ENCODE measurements at regions not wholly inside any gene's neighbourhood (a gene's known extent, or its start where the extent isn't known, plus 50 kb on each side); places are given as distances from the start of the nearest gene placed in this dataset.

- no peak overlapping the region for H3K4me3 ChIP-seq
- 71 to 83% methylated on average over 4 of the region's 4 CpGs for WGBS, 2 donors
- no peaks in the 10 kb centered on the region for H3K36me3 ChIP-seq (replicated peaks in 1 of 2; ENCODE audit: insufficient read depth in 1 of 2, low read depth in 2 of 2)
- H3K4me1 ChIP-seq: no peaks in the 10 kb centered on the region
- no peak for DNase-seq
- intact Hi-C loops (cut with DNase I): no loop called here
- no peak for ATAC-seq
- H3K27ac ChIP-seq: no peak overlapping the region
- no peak for TF ChIP-seq CTCF (IDR thresholded peaks at IDR 0.05)
- no peak for TF ChIP-seq POLR2A (IDR thresholded peaks at IDR 0.05)
- no peaks in the 10 kb centered on the region for H3K27me3 ChIP-seq
- H3K9me3 ChIP-seq: no peaks in the 10 kb centered on the region
Measured at GRCh38 chr3:88452228-88452627, 302.5 kb downstream of the C3orf38 start.

GRCh38 chr3:88460369-88460768 lies 310.6 kb downstream of the C3orf38 start:
- Histone ChIP-seq H3K4me1 (no peaks in the 10 kb centered on the region), H3K36me3 (replicated peaks in 1 of 2; ENCODE audit: insufficient read depth in 1 of 2, low read depth in 2 of 2) (no peaks in the 10 kb centered on the region), H3K4me3 (no peak overlapping the region), H3K9me3 (no peaks in the 10 kb centered on the region), H3K27me3 (no peaks in the 10 kb centered on the region), H3K27ac (no peak overlapping the region)
- DNase-seq (no peak), ATAC-seq (no peak)
- TF ChIP-seq POLR2A (IDR thresholded peaks at IDR 0.05) (no peak), CTCF (IDR thresholded peaks at IDR 0.05) (no peak)
- WGBS, 2 donors: 54 to 68% methylated on average over 3 of the region's 3 CpGs
- intact Hi-C loops (cut with DNase I): no loop called here

GRCh38 chr3:88462230-88462629 lies 312.5 kb downstream of the C3orf38 start:
- H3K27me3 ChIP-seq: no peaks in the 10 kb centered on the region
- TF ChIP-seq CTCF (IDR thresholded peaks at IDR 0.05): no peak
- no peak for TF ChIP-seq POLR2A (IDR thresholded peaks at IDR 0.05)
- intact Hi-C loops (cut with DNase I): no loop called here
- H3K4me3 ChIP-seq: no peak overlapping the region
- DNase-seq: no peak
- no peak for ATAC-seq
- H3K27ac ChIP-seq: no peak overlapping the region
- H3K4me1 ChIP-seq: no peaks in the 10 kb centered on the region
- no peaks in the 10 kb centered on the region for H3K36me3 ChIP-seq (replicated peaks in 1 of 2; ENCODE audit: insufficient read depth in 1 of 2, low read depth in 2 of 2)
- H3K9me3 ChIP-seq: no peaks in the 10 kb centered on the region

GRCh38 chr3:88467191-88467590 lies 317.4 kb downstream of the C3orf38 start:
- Histone ChIP-seq H3K36me3 (replicated peaks in 1 of 2; ENCODE audit: insufficient read depth in 1 of 2, low read depth in 2 of 2) (no peaks in the 10 kb centered on the region), H3K27me3 (no peaks in the 10 kb centered on the region), H3K4me1 (no peaks in the 10 kb centered on the region), H3K4me3 (no peak overlapping the region), H3K9me3 (peaks cover 0 to 5% (median 0%) of the 10 kb centered on the region in 3 donors), H3K27ac (no peak overlapping the region)
- no peak for DNase-seq
- TF ChIP-seq POLR2A (IDR thresholded peaks at IDR 0.05) (no peak), CTCF (IDR thresholded peaks at IDR 0.05) (no peak)
- intact Hi-C loops (cut with DNase I): no loop called here
- 61 to 77% methylated on average over 5 of the region's 5 CpGs for WGBS, 2 donors
- no peak for ATAC-seq

GRCh38 chr3:88469216-88469615 lies 319.5 kb downstream of the C3orf38 start:
- WGBS, 2 donors: 79 to 97% methylated on average over 1 of the region's 1 CpG
- H3K9me3 ChIP-seq: peaks cover 0 to 5% (median 0%) of the 10 kb centered on the region in 3 donors
- H3K27me3 ChIP-seq: no peaks in the 10 kb centered on the region
- H3K4me3 ChIP-seq: no peak overlapping the region
- no peak for TF ChIP-seq POLR2A (IDR thresholded peaks at IDR 0.05)
- TF ChIP-seq CTCF (IDR thresholded peaks at IDR 0.05): no peak
- no peaks in the 10 kb centered on the region for H3K36me3 ChIP-seq (replicated peaks in 1 of 2; ENCODE audit: insufficient read depth in 1 of 2, low read depth in 2 of 2)
- DNase-seq: no peak
- H3K4me1 ChIP-seq: no peaks in the 10 kb centered on the region
- ATAC-seq: no peak
- intact Hi-C loops (cut with DNase I): no loop called here
- no peak overlapping the region for H3K27ac ChIP-seq
